ENCODE measurements at regions not wholly inside any gene's neighbourhood (a gene's known extent, or its start where the extent isn't known, plus 50 kb on each side); places are given as distances from the start of the nearest gene placed in this dataset.

GRCh38 chr14:71317385-71318096 is 410.3 kb downstream of the PCNX1 start:
- no peak for TF ChIP-seq POLR2A (IDR thresholded peaks at IDR 0.05)
- no peak for TF ChIP-seq CTCF (IDR thresholded peaks at IDR 0.05)

Measured in lower leg skin (tissue), 3 donors.